ENCODE measurements at regions not wholly inside any gene's neighbourhood (a gene's known extent, or its start where the extent isn't known, plus 50 kb on each side); places are given as distances from the start of the nearest gene placed in this dataset.

GRCh38 chr4:162715401-162715800, 451.3 kb downstream of the NAF1 start:
- no peak for DNase-seq

- DNase-seq: no peak
Measured at GRCh38 chr4:162707962-162708361, 458.7 kb downstream of the NAF1 start.

- DNase-seq: no peak
Measured at GRCh38 chr4:162706632-162707031, 460.1 kb downstream of the NAF1 start.

- no peak for DNase-seq
Measured at GRCh38 chr4:162706051-162706450, 460.6 kb downstream of the NAF1 start.

- no peak for DNase-seq
Measured at GRCh38 chr4:162705130-162705803, 461.4 kb downstream of the NAF1 start.

GRCh38 chr4:162700815-162701361, 465.8 kb downstream of the NAF1 start:
- no peak for DNase-seq

GRCh38 chr4:162700358-162700757, 466.3 kb downstream of the NAF1 start:
- DNase-seq: no peak

- no peak for DNase-seq
Measured at GRCh38 chr4:162699629-162700028, 467.1 kb downstream of the NAF1 start.

- DNase-seq: no peak
Measured at GRCh38 chr4:162685410-162685809, 481.3 kb downstream of the NAF1 start.

GRCh38 chr4:162684998-162685397, 481.7 kb downstream of the NAF1 start:
- no peak for DNase-seq

GRCh38 chr4:162684371-162684700, 482.4 kb downstream of the NAF1 start:
- no peak for DNase-seq

- no peak for DNase-seq
Measured at GRCh38 chr4:162683659-162684370, 482.9 kb downstream of the NAF1 start.

GRCh38 chr4:162682651-162683050, 484.0 kb downstream of the NAF1 start:
- no peak for DNase-seq

- DNase-seq: no peak
Measured at GRCh38 chr4:162681212-162681611, 485.5 kb downstream of the NAF1 start.

GRCh38 chr4:162675661-162676060, 491.0 kb downstream of the NAF1 start:
- DNase-seq: no peak

- no peak for DNase-seq
Measured at GRCh38 chr4:162661913-162662312, 498.1 kb upstream of the FSTL5 start.

- no peak for DNase-seq
Measured at GRCh38 chr4:162659716-162660115, 495.9 kb upstream of the FSTL5 start.

GRCh38 chr4:162657966-162658365, 494.2 kb upstream of the FSTL5 start:
- DNase-seq: no peak

GRCh38 chr4:162650166-162650565, 486.4 kb upstream of the FSTL5 start:
- DNase-seq: no peak

GRCh38 chr4:162645381-162645780, 481.6 kb upstream of the FSTL5 start:
- no peak for DNase-seq

GRCh38 chr4:162644346-162644745, 480.5 kb upstream of the FSTL5 start:
- no peak for DNase-seq

- DNase-seq: no peak
Measured at GRCh38 chr4:162640152-162640551, 476.4 kb upstream of the FSTL5 start.

GRCh38 chr4:162634390-162634789, 470.6 kb upstream of the FSTL5 start:
- DNase-seq: no peak

- DNase-seq: no peak
Measured at GRCh38 chr4:162622664-162623063, 458.9 kb upstream of the FSTL5 start.

GRCh38 chr4:162610116-162610515, 446.3 kb upstream of the FSTL5 start:
- no peak for DNase-seq

Data from SW 1271 (cell line).